ENCODE measurements at regions not wholly inside any gene's neighbourhood (a gene's known extent, or its start where the extent isn't known, plus 50 kb on each side); places are given as distances from the start of the nearest gene placed in this dataset.

DNA sequence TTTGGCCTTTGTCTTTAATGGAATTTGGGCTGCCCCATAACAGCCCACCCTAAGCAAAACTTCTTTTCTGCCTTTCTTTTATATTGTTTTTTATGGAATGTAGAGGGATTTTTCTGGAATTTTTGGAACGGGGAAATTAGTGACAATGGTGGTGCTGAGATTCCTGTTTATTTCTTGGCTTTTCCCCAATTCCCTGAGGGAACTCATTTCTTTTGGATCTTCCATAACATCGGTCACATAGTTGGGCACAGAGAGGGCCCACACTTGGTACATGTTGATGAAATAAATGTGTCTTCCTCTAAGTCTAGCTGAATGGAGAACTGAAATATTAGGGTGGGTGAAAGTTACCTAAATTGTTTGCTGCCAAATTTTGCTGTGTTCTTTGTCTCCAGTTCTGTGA is 191.6 kb upstream of the TNP1 start:
- intact Hi-C loops (cut with DNase I): no loop called here
- 55 to 68% methylated on average over 2 of the region's 2 CpGs for WGBS, 2 donors
- Histone ChIP-seq H3K4me3 (no peak overlapping the region), H3K36me3 (no peaks in the 10 kb centered on the region), H3K9me3 (no peaks in the 10 kb centered on the region), H3K27ac (peak overlapping the region in 2 of 4 donors; percentile 60 to 72), H3K27me3 (no peaks in the 10 kb centered on the region), H3K4me1 (peaks cover 0 to 34% (median 5%) of the 10 kb centered on the region in 3 donors)
- no peak for TF ChIP-seq POLR2A (IDR thresholded peaks at IDR 0.05)
- TF ChIP-seq, protein P1, sequence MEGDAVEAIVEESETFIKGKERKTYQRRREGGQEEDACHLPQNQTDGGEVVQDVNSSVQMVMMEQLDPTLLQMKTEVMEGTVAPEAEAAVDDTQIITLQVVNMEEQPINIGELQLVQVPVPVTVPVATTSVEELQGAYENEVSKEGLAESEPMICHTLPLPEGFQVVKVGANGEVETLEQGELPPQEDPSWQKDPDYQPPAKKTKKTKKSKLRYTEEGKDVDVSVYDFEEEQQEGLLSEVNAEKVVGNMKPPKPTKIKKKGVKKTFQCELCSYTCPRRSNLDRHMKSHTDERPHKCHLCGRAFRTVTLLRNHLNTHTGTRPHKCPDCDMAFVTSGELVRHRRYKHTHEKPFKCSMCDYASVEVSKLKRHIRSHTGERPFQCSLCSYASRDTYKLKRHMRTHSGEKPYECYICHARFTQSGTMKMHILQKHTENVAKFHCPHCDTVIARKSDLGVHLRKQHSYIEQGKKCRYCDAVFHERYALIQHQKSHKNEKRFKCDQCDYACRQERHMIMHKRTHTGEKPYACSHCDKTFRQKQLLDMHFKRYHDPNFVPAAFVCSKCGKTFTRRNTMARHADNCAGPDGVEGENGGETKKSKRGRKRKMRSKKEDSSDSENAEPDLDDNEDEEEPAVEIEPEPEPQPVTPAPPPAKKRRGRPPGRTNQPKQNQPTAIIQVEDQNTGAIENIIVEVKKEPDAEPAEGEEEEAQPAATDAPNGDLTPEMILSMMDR (IDR thresholded peaks at IDR 0.05): no peak
- DNase-seq: no peak

DNA sequence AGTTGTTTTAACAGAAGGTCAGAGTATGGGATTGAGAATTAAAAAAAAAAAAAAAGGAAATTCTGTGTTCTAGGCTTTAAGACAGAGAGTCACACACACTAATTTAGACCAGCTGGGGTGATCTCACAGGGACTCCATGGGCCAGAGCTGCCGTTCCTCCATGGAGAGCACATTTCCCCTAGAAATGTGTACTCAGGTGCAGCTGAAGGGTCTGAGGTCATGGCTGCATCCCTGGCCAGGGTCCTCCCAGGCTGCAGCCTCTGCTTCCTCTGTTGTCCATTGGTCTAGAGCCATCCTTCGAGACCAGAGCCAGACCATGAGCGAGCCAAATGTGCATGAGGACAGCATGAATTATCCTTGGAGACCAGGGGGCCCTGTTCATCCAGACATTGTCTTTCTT is 190.1 kb upstream of the TNP1 start:
- H3K36me3 ChIP-seq: no peaks in the 10 kb centered on the region
- H3K4me3 ChIP-seq: no peak overlapping the region
- peak overlapping the region; percentile 22 to 72 (median 50) for H3K27ac ChIP-seq
- no peaks in the 10 kb centered on the region for H3K27me3 ChIP-seq
- intact Hi-C loops (cut with DNase I): no loop called here
- no peak for DNase-seq
- peaks cover 0 to 42% (median 8%) of the 10 kb centered on the region in 3 donors for H3K4me1 ChIP-seq
- H3K9me3 ChIP-seq: no peaks in the 10 kb centered on the region
- WGBS, 2 donors: 71 to 90% methylated on average over 3 of the region's 3 CpGs
- TF ChIP-seq, protein P1 (IDR thresholded peaks at IDR 0.05): no peak
- no peak for TF ChIP-seq POLR2A (IDR thresholded peaks at IDR 0.05)

DNA sequence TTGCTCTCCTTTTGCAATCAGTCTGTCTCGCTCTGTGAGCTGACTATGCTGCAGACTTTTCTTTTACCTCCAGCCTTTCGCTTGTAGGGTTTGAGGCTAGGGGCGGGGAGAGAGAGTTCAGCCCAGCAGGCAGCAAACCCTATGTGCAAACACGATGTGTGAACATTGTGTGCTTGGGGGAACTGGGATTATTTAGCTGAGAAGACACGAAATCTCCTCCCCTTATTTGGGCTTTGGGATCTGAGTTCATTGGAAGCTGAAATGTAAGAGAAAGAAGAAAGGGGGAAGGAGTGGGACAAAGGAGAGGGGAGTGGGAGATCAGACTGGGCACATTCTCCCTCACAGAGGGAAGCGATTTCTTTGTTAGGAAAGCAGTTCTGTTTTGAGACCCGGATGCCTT is 189.6 kb upstream of the TNP1 start:
- DNase-seq: no peak
- 61 to 78% methylated on average over 7 of the region's 7 CpGs for WGBS, 2 donors
- Histone ChIP-seq H3K4me1 (peaks cover 0 to 42% (median 8%) of the 10 kb centered on the region in 3 donors), H3K9me3 (no peaks in the 10 kb centered on the region), H3K36me3 (no peaks in the 10 kb centered on the region), H3K27ac (peak overlapping the region; percentile 39 to 72 (median 60)), H3K4me3 (no peak overlapping the region), H3K27me3 (no peaks in the 10 kb centered on the region)
- intact Hi-C loops (cut with DNase I): no loop called here
- no peak for TF ChIP-seq POLR2A (IDR thresholded peaks at IDR 0.05)
- TF ChIP-seq, protein P1 (IDR thresholded peaks at IDR 0.05): no peak

DNA sequence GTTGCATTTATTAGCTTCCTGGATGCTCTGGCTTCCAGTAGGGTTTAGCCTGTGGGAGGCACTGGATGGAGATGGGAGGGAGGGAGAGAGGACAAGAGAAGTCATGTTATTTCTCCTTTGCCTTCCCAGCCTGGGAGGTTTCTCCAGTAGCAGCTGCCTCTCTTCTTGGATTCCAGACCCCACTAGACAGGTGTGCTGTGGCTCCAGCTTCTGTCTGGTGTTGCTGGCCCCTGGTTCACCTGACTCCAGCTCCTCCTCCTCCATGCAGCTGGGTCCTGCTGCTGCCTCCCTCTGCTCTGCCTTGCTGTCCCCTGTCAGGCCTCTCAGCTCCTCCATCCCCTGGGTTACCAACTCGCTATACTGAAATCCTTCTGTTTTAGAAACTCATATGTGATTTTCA is 188.9 kb upstream of the TNP1 start:
- no peaks in the 10 kb centered on the region for H3K27me3 ChIP-seq
- no peaks in the 10 kb centered on the region for H3K36me3 ChIP-seq
- TF ChIP-seq POLR2A (IDR thresholded peaks at IDR 0.05): no peak
- TF ChIP-seq, protein P1 (IDR thresholded peaks at IDR 0.05): no peak
- DNase-seq: no peak
- intact Hi-C loops (cut with DNase I): no loop called here
- 71% methylated on average over 1 of the region's 1 CpG for WGBS, 2 donors
- H3K9me3 ChIP-seq: no peaks in the 10 kb centered on the region
- peak overlapping the region; percentile 39 to 75 (median 66) for H3K27ac ChIP-seq
- no peak overlapping the region for H3K4me3 ChIP-seq
- H3K4me1 ChIP-seq: peaks cover 0 to 42% (median 8%) of the 10 kb centered on the region in 3 donors

DNA sequence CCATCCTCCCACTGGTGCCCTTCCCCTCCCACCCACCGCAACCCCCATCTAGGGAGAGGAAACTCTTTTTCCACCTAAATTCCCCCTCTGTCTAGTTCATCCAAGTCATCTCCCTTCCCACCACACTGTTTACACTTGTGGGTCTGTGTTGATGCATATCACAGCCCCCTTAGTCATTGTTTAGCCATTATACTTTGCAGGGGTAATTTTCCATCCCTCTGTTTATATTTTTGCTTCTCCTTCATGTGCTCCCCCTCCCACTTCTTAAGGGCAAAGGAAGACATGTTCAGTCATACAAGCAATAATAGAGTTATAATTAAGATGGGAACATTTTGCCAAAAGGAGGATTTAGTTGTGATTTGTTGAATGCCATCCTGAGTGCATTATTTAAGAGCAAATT is 187.8 kb upstream of the TNP1 start:
- Histone ChIP-seq H3K9me3 (no peaks in the 10 kb centered on the region), H3K36me3 (no peaks in the 10 kb centered on the region), H3K4me1 (peaks cover 0 to 42% (median 5%) of the 10 kb centered on the region in 3 donors), H3K27ac (peak overlapping the region in 3 of 4 donors; percentile 60 to 75 (median 72)), H3K4me3 (no peak overlapping the region), H3K27me3 (no peaks in the 10 kb centered on the region)
- 67 to 83% methylated on average over 1 of the region's 1 CpG for WGBS, 2 donors
- TF ChIP-seq, protein P1 (IDR thresholded peaks at IDR 0.05): no peak
- no peak for TF ChIP-seq POLR2A (IDR thresholded peaks at IDR 0.05)
- DNase-seq: no peak
- intact Hi-C loops (cut with DNase I): no loop called here
